Right atrium auricular region (tissue), 2 donors: ENCODE measurements at regions not wholly inside any gene's neighbourhood (a gene's known extent, or its start where the extent isn't known, plus 50 kb on each side); places are given as distances from the start of the nearest gene placed in this dataset.
"Not testable (repeated sequence)": the region's sequence is repeated elsewhere in the genome, so short reads cannot be mapped to it uniquely, and the experiment has no call there.

ENCODE experiments used
- DNase-seq: peaks from one replicate; pipeline ENCODE4 v3.0.0-alpha.2; 2019; ENCODE audit warnings: low spot score
- H3K27ac ChIP-seq, 2 donors: fragments of 200-600 bp; sonication (generic); 1 replicate in 1 of 2; 2 replicates in 1 of 2; pipeline ENCODE4 v1.5.1; 2016 to 2019
- H3K27me3 ChIP-seq, 2 donors: fragments of 200-600 bp; sonication (generic); one replicate each; pipeline versions ENCODE4 v1.5.1 to v1.6.0; 2017 to 2019
- H3K36me3 ChIP-seq: fragments of 200-600 bp; sonication (generic); one replicate; pipeline ENCODE4 v1.5.1; 2016
- H3K4me1 ChIP-seq, 2 donors: fragments of 200-600 bp; sonication (generic); one replicate each; pipeline versions ENCODE4 v1.5.1 to v1.6.0; 2017 to 2019
- H3K4me3 ChIP-seq, 2 donors: fragments of 200-600 bp; sonication (generic); 1 replicate in 1 of 2; 2 replicates in 1 of 2; pipeline ENCODE4 v1.5.1; 2017 to 2019; ENCODE audit warnings: mild to moderate bottlenecking in 1 of 2, moderate library complexity in 1 of 2
- H3K9me3 ChIP-seq, 2 donors: fragments of 200-600 bp; sonication (generic); one replicate each; pipeline ENCODE4 v1.5.1; 2019
- CTCF ChIP-seq, 2 donors: fragments of 200-600 bp; sonication (generic); IDR thresholded peaks; one replicate each; pipeline ENCODE4 v1.5.1; 2019; ENCODE audit warnings: antibody characterized with exemption in 2 of 2

GRCh38 chr6:130558131-130558530 lies 192.3 kb downstream of the TMEM200A start:
- Histone ChIP-seq H3K36me3 (no peaks in the 10 kb centered on the region), H3K9me3 (no peaks in the 10 kb centered on the region), H3K4me1 (no peaks in the 10 kb centered on the region), H3K4me3 (no peak overlapping the region), H3K27ac (no peak overlapping the region), H3K27me3 (no peaks in the 10 kb centered on the region)
- no peak for TF ChIP-seq CTCF (IDR thresholded peaks at IDR 0.05)
- no peak for DNase-seq

- no peak for TF ChIP-seq CTCF (IDR thresholded peaks at IDR 0.05)
- Histone ChIP-seq H3K36me3 (no peaks in the 10 kb centered on the region), H3K27ac (no peak overlapping the region), H3K4me1 (no peaks in the 10 kb centered on the region), H3K9me3 (no peaks in the 10 kb centered on the region), H3K27me3 (no peaks in the 10 kb centered on the region), H3K4me3 (no peak overlapping the region)
- no peak for DNase-seq
These were observed 193.3 kb downstream of the TMEM200A start for GRCh38 chr6:130559166-130559565.

GRCh38 chr6:130560231-130560630 lies 194.4 kb downstream of the TMEM200A start:
- Histone ChIP-seq H3K27me3 (no peaks in the 10 kb centered on the region), H3K9me3 (no peaks in the 10 kb centered on the region), H3K4me3 (no peak overlapping the region), H3K4me1 (no peaks in the 10 kb centered on the region), H3K36me3 (no peaks in the 10 kb centered on the region), H3K27ac (no peak overlapping the region)
- TF ChIP-seq CTCF (IDR thresholded peaks at IDR 0.05): no peak
- no peak for DNase-seq

GRCh38 chr6:130561159-130561558 lies 195.3 kb downstream of the TMEM200A start:
- DNase-seq, H3K27ac ChIP-seq, H3K4me1 ChIP-seq, H3K9me3 ChIP-seq, H3K4me3 ChIP-seq, H3K36me3 ChIP-seq, H3K27me3 ChIP-seq: not testable (repeated sequence)

GRCh38 chr6:130565696-130566095 lies 199.9 kb downstream of the TMEM200A start:
- Histone ChIP-seq H3K27ac (no peak overlapping the region), H3K4me1 (no peaks in the 10 kb centered on the region), H3K27me3 (no peaks in the 10 kb centered on the region), H3K9me3 (no peaks in the 10 kb centered on the region), H3K36me3 (no peaks in the 10 kb centered on the region), H3K4me3 (no peak overlapping the region)
- no peak for TF ChIP-seq CTCF (IDR thresholded peaks at IDR 0.05)
- no peak for DNase-seq

- no peaks in the 10 kb centered on the region for H3K36me3 ChIP-seq
- no peak overlapping the region for H3K27ac ChIP-seq
- DNase-seq: no peak
- no peaks in the 10 kb centered on the region for H3K4me1 ChIP-seq
- no peak for TF ChIP-seq CTCF (IDR thresholded peaks at IDR 0.05)
- no peak overlapping the region for H3K4me3 ChIP-seq
- no peaks in the 10 kb centered on the region for H3K9me3 ChIP-seq
- no peaks in the 10 kb centered on the region for H3K27me3 ChIP-seq
These were observed 208.3 kb downstream of the TMEM200A start for GRCh38 chr6:130574146-130574545.
